Islet precursor cell (in vitro differentiated cells): ENCODE measurements at regions not wholly inside any gene's neighbourhood (a gene's known extent, or its start where the extent isn't known, plus 50 kb on each side); places are given as distances from the start of the nearest gene placed in this dataset.
A peak's percentile ranks its signal among the peaks of the same experiment; 100 is the strongest.
"Not testable (repeated sequence)": the region's sequence is repeated elsewhere in the genome, so short reads cannot be mapped to it uniquely, and the experiment has no call there.

ENCODE experiments used
- DNase-seq: peaks from one replicate; pipeline ENCODE4 v3.0.0-alpha.2; 2018

DNA sequence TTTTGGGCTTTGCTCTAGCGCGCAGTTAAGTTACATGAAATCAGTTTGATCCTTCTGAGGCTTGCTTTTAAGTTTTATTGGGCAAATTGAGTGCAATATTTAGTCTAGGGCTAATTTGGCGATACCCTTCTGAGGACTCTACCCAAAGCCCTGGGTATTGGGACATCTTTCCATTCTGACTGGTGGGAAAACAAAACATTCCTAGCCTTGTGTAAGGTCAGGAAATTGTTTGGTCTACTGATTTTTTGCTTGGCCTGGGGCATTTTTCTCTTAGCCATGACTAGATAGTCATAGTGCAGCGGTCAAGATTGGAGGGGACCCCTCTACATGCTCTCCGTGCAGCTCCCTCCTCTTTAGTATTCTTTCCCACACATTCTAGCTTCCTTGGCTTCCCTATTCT lies 189.6 kb upstream of the PTGFR start:
- DNase-seq = no peak

DNA sequence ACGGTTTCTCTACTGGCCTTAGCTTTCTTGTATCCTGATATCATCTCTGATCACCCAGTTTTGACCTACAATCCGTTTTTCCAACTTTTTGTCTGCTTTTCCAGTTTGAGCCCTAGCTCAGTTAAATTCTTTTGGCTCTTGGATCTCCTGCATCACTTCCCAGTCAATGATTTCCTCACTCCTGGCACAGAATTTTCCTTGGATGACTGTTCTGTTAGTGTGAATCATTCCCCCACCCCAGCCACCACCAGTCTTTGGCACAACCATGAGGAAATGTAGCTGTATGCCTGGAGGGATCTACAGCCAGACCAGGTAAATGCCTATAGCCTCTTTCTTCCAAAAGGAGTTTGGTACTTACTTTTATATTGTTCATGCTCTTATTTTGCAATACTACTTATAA lies 187.2 kb upstream of the PTGFR start:
- DNase-seq = no peak

- DNase-seq = no peak
These were observed 186.4 kb upstream of the PTGFR start for GRCh38 chr1:78304341-78304740.

DNA sequence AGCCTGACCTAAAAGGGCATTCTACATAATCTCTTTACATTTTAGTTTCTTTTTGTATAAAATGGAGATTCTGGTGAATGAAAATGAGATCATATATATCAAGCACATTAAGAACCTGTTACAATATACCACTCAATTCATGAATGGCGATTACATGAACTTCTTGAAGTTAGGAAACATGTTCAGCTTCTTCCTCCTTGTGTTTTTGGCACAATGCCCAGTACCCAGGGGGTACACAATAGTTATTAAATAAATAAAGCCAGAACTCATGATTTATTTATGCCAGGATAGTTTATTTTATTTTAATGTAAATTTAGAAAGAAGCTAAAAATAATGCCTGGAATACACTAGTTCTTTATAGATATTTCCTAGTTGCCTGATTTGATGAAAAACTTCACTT lies 186.0 kb upstream of the PTGFR start:
- no peak for DNase-seq

- DNase-seq = not testable (repeated sequence)
These were observed 180.5 kb upstream of the PTGFR start for GRCh38 chr1:78310261-78310660.

GRCh38 chr1:78318011-78318410 lies 172.8 kb upstream of the PTGFR start:
- DNase-seq = no peak

GRCh38 chr1:78319603-78320002 lies 171.2 kb upstream of the PTGFR start:
- no peak for DNase-seq

DNA sequence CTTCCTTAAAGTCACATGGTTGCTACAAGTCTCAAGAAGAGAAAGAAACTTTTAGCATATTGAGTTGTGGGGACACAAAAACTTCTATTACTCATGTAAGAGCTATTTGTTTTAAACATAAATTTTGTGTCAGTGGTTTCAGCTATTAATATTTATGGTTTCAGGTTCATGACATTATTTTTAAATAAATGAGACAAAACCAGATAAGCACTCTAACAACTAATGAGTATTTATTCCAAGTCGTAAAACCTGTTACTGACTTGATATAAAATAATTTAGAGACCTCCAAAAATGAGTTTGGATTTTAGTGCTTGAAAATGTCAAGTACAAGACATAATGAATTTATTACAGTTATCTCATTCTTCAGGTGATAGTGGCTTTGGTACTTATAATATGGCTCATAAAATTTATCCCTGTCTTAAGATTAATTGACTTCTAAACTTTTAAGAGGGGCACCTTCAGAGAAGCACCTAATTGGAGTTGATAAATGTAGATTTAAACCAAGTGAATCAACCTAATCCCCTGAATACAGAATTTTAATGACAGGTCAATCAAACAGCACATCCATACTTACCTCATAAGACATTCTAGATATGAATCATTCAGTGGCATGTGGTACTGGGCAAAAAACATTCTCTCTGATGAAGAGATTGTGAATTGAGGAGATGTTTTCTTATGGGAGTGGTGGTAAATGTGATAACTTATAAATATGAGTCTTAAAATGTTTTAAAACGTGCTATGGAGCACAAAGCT lies 167.7 kb upstream of the PTGFR start:
- no peak for DNase-seq

- no peak for DNase-seq
These were observed 165.5 kb upstream of the PTGFR start for GRCh38 chr1:78325293-78325692.

DNA sequence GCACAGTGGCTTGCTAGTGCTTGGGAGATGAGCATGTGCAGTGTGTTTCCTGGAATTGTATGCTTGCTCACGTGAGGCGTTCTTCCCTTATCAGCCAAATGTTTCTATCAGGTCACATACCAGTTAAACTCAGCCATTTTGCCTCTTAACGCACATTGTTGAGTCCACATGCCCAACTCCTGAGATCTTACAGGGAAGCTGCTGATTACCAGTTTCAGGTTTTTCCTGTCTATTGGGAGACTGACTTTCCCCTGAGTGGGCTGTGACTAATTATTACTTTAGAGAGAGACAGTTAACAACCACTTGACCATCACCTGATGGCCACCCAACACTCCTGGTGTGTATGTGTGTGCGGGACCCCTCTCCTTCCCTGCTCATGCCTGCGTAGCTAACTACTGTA lies 161.3 kb upstream of the PTGFR start:
- DNase-seq = peak; percentile 52

GRCh38 chr1:78331799-78332198 lies 159.0 kb upstream of the PTGFR start:
- no peak for DNase-seq

DNA sequence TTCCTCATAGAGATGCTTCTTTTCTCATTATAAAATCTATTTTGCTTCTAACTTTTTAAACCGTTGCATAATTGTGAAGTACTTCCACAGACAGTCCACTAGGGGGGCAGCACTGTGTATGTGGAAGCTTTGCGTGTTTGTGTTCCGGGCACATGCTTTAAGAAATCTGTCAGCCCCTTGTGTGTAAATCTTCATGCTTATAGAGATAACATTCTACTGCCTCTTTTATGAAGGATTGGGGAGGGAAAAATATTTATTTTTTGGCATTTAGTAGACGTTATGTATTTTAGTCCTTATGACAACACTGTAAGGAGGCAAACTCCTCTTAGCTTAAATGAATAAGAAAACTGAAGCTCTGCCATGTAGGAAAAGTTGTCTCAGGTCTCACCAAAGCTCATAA lies 157.3 kb upstream of the PTGFR start:
- DNase-seq = no peak

- DNase-seq = no peak
These were observed 156.7 kb upstream of the PTGFR start for GRCh38 chr1:78334114-78334513.

DNA sequence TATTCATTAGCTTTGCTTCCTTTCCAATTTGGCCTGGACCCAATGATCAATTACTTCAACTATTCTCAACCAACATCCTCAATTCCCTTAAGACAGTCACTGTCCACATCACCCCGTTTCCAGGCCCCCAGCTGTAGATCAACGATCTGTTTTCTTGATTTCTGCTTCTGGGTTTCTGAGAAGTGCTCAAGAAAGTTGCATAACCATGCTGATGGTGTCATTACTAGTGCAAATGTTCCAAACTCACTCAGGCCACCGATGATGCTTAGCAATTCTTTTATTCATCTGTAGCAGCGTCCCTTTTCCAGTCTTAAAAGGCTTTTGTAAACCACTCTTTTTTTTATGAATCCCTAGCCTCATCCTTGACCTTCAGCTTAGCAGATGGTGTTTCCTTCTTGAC lies 155.8 kb upstream of the PTGFR start:
- DNase-seq = no peak

GRCh38 chr1:78336751-78337150 lies 154.0 kb upstream of the PTGFR start:
- DNase-seq = not testable (repeated sequence)

DNA sequence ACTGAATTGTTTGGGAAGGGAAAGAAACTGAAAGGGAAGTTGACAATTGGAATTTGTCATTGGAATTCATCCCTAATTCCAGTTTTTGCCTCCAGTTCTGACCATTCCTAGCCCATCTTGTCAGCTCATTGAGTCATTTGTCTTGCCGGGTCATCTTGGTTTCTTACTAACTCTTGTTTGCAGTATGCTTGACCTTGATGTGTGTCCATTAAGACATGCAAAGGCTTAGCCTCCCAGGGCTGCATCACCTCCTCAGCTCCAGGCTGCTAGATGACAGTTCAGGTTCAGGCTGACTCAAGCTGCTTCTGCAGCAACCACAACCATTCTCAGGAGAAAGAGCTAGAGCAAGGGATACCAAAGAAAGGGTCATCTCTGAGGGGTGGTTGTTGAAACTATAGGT lies 151.3 kb upstream of the PTGFR start:
- no peak for DNase-seq

DNA sequence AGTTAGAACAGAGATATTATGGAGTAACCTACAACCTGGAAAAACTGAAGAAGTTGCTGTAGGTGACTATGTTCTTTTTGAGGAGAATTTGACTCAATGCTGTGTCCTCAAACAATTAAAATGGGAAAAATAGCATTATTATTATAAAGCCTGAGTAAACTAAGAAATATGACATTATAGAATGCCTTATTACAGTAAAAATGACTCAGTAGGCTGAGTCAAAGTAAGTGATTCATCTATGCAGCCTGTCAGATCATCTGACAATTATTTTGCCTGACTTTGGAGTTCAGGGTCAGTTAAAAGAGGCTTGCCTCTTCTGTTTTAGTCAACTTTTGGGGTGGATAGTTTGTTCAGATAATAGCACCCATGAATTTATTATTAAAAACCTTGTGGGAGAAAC lies 150.8 kb upstream of the PTGFR start:
- no peak for DNase-seq

DNA sequence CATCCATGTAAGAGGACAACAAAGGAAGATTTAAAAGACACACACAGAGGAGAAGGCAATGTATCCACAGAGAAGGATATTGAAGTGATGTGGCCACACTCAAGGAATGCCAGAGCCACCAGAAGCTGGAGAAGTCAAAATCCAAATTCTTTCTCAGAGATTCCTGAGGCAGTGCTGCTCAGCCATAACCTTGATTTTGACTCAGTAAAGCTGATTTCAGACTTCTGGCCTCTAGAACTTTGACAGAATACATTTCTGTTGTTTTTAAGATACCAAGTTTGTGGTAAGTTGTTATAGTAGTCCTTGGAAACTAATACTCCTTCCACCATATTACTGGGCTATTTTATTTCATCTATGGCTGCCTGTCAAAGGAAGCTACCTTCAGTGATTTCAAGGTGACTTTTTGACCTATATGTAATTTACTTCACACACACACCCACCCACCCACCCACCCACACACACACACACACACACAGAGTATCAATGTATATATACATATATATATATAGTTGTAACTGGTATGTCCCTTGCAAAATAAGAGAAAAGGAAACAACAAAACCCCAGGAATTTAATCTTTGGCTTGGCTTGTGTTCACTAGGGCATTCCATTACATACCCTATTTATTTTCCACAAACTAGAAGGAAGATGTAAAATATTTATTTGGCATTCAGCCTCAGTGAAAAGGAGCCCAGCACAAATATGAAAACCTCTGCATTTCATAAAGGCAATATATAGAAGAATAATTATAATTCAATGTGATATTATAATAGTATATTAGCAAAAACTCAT lies 142.1 kb upstream of the PTGFR start:
- no peak for DNase-seq

DNA sequence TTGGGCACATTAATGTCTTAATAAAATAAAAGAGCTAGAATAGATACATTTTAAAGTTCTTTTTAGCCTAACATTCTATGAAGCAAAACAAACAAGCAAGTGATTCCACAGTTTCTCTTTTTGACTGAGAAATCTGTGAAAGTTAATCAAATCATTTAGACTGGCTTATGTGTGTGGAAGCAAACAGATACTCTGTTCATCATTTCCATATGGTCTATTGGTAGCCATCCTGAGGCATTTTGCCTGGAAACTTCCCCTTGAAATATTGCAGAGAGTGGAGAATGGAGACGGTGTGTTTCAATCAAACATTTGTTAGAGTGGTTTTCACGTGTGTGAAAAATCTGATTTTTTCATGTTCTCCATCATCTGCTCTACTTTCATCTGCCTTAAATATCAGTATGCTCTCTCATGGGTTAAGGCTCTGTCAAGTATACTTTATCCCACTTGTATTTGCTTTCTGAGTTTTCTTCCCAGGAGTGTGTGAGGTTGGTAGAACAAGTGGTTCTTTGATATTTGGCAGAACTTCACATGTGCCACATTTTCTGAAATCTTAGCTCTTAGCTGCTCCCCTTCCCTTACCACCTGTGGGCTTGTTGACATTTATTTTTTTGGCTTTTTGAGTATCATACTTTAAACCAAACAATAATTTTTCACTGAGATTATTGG lies 139.1 kb upstream of the PTGFR start:
- no peak for DNase-seq

- DNase-seq = no peak
These were observed 135.1 kb upstream of the PTGFR start for GRCh38 chr1:78355656-78356055.

DNA sequence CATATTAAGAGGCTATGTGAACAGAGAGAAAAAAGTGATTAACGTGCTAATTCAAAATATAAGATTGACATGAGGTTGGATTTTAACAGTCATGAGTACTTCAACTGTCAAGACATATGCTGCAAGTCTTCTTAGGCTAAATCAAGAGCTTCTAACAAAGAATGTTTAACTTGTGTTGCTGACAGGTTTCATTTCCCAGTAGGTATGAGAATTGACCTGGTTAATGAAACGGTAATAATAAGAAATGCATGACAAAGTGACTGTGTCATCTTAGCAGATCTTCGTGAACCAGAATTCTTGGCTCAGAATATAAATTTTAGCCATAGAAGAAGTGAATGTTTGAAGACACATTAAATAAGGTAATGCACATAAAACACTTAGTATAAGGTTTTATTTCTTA lies 132.6 kb upstream of the PTGFR start:
- no peak for DNase-seq

GRCh38 chr1:78359666-78360065 lies 131.1 kb upstream of the PTGFR start:
- no peak for DNase-seq

DNA sequence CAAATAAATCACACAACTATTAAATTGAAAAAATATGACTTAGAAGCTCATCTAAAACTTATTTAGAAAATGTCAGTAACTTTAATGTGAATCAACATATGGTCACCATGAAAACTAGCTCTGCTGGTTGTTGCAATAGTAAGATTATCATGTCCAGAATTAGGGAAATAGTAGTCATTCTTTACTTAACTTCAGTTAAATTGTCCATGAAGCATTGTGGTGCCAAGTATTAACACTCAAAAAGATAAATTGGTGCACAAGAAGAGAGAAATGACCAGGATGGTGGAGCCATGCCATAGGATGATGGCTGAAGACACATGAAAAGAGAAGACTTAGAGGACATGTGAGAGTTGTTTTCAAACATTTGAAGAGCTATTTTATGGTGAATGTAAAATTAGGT lies 130.2 kb upstream of the PTGFR start:
- DNase-seq = no peak

GRCh38 chr1:78367700-78368099 lies 123.1 kb upstream of the PTGFR start:
- DNase-seq = no peak
